Eye (tissue), 1 donor: ENCODE measurements at regions not wholly inside any gene's neighbourhood (a gene's known extent, or its start where the extent isn't known, plus 50 kb on each side); places are given as distances from the start of the nearest gene placed in this dataset.

ENCODE experiments used
- DNase-seq: peaks from one replicate; pipeline ENCODE4 v3.0.0-alpha.2; 2015

DNA sequence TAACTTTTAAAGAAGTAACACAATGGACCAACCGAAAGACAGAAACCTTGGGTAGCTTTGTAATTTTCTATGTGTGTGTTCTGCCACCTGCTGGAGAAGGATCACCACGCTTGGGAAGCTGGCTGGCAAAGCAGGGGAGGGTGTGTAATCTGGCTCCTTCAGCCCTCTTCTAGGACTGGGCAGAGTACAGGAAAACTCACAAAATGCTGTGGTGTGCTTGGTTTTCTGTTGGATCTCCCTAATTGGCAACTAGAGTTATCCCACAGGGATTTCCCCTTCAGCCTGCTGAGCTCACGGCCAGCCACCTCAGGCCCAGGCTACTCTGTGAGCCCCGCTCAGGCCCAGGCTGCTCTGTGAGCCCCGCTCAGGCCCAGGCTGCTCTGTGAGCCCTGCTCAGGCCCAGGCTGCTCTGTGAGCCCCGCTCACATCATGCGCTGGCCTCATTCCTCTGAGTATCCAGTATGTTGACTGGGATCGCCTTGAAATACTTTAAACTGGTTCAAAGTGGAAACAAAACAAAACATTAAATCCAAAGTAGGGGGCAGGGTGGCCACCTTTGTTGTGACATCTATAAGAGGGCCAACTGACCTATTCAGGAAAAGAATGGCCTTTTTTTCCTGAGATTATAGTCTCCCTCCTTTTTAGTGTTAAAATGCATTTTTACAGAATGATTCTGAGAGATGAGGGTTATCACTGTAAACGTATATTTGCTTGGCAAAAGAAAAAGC, 52.0 kb upstream of the RNU6-8 start:
- peak; percentile 88 for DNase-seq

GRCh38 chr14:32255789-32256188, 52.7 kb upstream of the RNU6-8 start:
- no peak for DNase-seq

- peak; percentile 19 for DNase-seq
These were observed 53.5 kb upstream of the RNU6-8 start for GRCh38 chr14:32256576-32256975.

DNA sequence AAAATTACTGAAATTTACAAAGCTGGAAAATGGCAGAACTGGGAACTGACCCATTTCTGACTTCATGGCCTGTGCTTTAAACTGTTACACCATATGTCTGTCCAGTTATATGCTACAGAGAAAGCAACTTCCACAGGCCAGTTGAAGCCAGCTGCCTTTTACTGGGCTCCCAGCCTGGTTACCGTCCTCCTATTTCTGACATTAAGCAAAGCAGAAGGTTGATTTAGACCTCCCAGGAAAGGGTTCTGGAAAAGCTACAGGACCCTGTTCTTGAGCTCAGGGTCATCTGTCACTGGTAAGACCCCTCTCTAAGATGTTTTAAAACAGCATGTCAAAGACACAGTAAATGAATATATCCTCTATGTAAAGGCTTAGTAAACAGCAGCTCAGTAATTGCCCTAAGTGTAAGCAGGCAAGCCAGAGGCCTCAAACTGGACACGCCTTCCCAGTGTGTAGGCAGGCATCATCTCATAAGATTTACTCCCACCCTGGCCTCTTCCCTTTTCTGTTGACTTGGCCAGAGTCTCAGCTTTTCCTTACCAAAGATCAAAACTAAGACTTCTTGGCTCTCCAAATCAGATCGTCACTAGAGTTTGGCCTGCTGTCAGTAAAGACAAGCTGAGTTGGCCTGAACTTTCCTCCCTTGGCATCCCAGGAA, 55.4 kb upstream of the RNU6-8 start:
- no peak for DNase-seq

DNA sequence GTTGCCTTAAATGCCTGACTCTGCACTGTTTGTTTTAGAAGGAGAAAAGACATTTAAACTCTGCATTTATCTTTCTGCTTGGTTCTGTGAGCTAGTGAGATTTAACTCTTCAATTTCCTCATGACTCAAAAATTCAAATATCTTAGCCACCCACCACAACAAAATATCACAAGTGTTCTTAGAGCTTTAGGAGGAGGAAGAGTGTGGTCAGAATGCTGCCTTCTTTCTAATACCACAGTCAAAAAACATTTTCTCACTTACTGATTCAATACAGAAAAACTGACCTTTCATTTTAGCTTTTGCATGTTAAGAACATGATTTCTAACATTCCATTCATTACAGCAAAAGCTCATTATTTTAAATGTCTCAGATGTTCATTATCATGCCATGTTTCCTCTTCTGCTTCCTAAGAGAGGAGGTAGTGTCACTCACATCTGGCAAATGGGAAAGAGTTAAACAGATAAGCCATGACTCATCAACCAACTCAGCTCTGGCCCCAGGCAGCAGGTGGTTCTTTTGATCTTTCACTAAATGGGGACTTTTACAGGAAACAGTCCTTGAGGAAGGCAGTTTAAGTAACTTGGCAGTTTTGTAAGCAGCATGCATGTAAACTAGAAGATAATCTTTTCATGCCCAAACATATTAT, 56.4 kb upstream of the RNU6-8 start:
- DNase-seq: no peak

DNA sequence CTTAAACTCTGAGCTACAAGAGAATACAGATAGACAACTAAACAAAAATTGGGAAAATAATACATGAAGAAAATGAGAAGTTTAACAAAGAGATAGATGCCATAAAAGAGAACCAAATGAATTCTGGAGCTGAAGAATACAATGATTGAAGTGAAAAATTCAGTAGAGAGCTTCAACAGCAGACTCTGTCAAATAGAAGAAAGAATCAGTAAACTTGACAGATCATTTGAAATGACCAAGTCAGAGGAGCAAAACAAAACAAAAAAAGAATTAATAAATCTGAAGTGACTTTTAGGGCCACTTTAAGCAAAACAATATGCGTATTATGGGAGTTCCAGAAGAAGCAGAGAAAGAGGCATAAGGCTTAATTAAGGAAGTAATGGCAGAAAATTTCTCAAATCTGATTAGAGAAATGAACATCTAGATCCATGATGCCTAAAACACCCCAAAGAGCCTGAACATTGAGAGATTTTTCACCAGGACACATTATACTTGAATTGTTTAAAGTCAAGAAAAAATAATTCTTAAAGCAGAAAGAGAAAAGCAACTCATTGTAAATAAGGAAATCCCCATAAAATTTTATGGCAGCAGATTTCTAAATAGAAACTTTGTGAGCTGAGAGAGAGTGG, 61.0 kb upstream of the RNU6-8 start:
- DNase-seq: no peak

DNA sequence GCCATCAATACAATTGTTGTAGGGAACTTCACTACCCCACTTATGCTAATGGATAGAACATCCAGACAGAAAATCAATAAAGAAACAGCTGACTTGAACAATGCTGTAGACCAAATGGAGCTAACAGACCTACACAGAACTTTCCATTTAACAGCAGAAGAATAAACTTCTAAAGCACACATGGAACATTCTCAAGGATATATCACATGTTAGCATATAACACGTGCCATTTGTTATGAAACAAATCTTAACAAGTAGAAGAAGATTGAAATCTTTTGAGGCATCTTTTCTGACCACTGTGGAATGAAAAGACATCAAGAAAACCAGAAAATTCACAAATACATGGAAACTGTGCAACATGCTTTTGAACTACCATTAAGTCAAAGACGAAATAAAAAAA, 62.5 kb upstream of the RNU6-8 start:
- no peak for DNase-seq

GRCh38 chr14:32277998-32278397, 51.1 kb upstream of the AKAP6 start:
- DNase-seq: no peak
